Jurkat, Clone E6-1 (cell line): ENCODE measurements at regions not wholly inside any gene's neighbourhood (a gene's known extent, or its start where the extent isn't known, plus 50 kb on each side); places are given as distances from the start of the nearest gene placed in this dataset.
"Not testable (repeated sequence)": the region's sequence is repeated elsewhere in the genome, so short reads cannot be mapped to it uniquely, and the experiment has no call there.

Experiments used
- DNase-seq: peaks from one replicate; pipeline ENCODE4 v3.0.0-alpha.2; 2011; ENCODE audit warnings: low read depth, low spot score
- H3K4me3 ChIP-seq: 2 replicates; pipeline ENCODE4 v1.5.1; 2011; ENCODE audit warnings: mild to moderate bottlenecking, low read length, control low read depth, moderate library complexity

GRCh38 chr1:22323141-22323845 lies 128.4 kb upstream of the ZBTB40 start:
- no peak overlapping the region for H3K4me3 ChIP-seq
- DNase-seq: no peak

GRCh38 chr1:22323846-22324504 lies 127.7 kb upstream of the ZBTB40 start:
- H3K4me3 ChIP-seq: no peak overlapping the region
- no peak for DNase-seq

DNA sequence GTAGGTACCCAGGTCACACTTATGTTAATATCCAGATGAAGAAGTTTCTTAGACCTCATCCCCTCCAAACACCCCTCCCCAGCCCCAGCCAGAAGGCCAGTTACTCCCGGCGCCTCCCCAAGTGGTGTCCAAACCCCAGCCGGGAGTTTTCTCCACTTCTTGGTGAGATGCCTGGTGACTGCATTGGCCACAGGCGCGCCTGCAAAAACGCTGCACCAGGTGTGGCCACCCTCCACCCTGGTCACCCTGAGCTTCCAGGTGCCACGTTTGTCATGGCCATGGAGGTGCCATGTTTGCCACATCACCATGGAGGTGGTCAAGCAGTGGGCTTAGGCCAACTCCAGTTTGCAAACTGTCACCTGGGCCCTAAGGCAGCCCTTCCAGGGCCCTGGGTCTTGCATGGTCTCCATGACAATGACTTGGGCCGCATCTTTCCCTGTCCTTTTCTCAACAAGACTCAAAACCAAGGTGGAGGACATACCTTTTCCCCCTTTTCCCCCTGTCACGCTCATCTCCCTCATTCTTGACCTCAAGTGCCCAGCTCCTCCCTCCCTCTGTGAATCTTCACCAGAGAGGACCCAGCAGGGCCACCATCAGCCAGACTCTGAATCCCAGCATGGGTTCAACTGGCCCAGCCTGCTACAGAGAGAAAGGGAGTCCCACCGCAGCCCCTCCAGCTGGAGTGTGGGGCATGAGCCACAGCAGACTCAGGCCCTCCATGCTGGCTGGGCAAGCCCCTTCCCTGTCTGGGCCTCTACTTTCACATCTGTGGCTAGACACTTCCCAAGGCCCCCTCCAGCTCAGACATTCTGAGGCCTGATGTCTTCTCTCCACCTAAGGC lies 125.9 kb upstream of the ZBTB40 start:
- no peak for DNase-seq
- H3K4me3 ChIP-seq: no peak overlapping the region

DNA sequence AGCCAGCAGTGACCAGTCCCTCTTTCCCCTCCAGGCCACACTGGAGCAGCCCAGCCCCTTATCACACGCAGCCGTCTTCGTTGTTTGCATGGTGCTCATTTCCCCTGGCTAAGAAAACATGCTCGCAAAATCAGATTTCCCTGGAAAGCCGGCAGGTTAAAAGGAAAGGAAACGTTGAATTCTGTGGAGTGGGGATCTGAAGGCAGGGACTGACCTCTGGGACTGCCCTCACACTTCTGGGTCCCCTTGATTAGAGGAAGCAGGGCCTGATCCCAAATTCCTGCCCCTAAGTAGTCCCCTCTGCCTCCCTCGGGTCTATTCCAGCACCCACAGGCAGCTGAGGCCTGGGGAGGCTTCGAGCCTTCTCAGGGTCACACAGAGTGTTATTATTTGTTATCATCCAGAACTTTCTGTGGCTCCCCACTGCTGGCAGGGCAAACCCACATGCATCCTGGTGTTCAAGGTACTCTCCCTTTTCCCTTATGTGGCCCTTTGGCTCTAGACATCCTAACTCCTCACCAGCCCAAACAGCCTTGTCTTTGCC lies 125.2 kb upstream of the ZBTB40 start:
- DNase-seq: no peak
- H3K4me3 ChIP-seq: no peak overlapping the region

DNA sequence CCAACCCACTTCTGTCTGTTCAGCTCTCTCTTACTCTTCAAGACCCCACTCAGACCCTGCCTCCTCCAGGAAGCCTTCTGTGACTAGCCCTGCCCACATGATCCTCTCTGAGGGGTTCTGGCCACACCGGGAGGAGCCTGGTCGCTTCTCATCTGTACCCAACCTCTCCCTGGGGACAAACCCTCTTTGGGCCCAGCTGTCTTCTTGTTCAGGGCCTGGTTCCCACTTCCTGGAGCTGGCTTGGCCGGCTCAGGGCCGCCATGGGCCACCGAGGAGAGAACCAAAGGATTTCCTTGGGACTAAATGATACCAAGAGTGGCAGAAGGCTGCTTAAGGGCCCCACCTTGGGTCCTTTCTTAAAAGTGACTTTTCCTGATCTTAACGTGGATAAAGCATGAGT lies 124.7 kb upstream of the ZBTB40 start:
- DNase-seq: no peak
- H3K4me3 ChIP-seq: no peak overlapping the region

- no peak for DNase-seq
- H3K4me3 ChIP-seq: no peak overlapping the region
Observed at GRCh38 chr1:22327411-22327810, 124.2 kb upstream of the ZBTB40 start.

- DNase-seq: no peak
Observed at GRCh38 chr1:22328331-22329147, 123.1 kb upstream of the ZBTB40 start.

GRCh38 chr1:22329148-22329515 lies 122.5 kb upstream of the ZBTB40 start:
- DNase-seq: no peak
- H3K4me3 ChIP-seq: no peak overlapping the region

More at GRCh38 chr1:22328331-22329147, 123.1 kb upstream of the ZBTB40 start:
- no peak overlapping the region for H3K4me3 ChIP-seq

DNA sequence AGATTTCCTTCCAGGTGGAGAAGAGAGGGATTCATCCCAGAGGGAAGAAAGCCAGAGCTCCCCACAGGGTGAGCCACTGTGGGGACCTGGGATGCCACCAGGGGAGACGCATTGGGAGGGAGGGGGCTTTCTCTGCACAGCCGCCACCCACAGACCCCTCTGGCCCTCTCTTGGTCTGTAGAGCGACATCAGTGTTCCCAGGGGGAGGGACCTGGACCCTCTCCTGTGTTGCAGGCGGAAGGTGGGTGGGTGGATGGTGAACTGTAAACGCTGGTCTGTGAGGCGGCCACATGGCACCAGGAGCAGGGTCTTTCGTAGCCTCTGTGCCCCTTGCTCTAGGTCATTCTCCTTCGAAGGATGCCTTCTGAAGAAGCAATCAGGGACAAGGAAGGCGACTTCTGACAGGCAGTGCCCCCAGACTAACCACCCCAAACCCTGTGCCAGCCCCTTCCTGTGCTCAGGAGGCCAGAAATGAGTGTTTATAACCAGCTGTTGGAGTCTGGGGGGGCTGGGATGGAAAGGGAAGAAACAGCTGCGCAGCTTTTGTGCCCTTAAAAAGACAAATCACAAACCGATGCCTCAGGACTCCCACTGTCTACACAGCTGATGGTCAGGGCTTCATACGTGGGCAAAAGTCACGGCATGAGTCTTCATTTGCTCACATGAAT lies 121.4 kb upstream of the ZBTB40 start:
- no peak overlapping the region for H3K4me3 ChIP-seq
- no peak for DNase-seq

- no peak overlapping the region for H3K4me3 ChIP-seq
- DNase-seq: no peak
Observed at GRCh38 chr1:22330760-22331119, 120.9 kb upstream of the ZBTB40 start.

DNA sequence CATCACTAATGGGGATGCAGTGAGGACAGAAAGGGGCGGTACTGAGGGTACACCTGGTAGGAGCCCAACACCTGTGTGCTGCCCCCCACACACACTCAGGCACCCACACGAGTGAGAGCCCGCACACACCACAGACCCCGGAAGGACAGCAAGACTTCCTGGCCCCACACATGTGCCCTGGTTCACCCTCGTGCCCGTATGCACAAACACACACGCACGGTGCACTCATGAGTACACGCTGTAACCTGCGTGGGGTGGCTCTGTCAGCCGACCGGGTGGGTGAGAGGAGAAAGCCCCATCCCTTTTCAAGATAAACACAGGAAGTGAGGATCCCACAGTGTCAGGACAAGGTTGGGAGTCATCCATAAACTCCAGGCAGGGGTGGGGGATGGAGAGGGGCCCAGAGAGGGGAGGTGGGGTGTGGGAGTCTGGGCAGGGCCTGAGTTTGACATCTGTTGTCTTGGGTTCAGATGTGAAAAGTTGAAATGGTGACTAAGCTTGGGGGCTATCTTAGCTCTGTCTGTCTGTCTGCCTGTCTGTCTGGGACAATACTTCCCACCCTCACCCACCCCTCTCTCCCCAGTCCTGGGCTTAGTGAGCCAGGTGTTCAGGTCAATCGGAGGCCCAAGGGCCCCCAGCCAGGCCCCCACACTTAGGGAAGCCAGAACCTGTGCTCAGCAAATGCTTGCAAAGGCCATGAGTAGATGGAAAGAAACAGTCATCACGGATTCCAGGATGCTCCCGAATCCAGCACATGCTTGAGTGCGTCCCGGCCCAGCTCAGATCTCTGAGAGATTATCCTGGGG lies 119.8 kb upstream of the ZBTB40 start:
- H3K4me3 ChIP-seq: no peak overlapping the region
- DNase-seq: no peak

DNA sequence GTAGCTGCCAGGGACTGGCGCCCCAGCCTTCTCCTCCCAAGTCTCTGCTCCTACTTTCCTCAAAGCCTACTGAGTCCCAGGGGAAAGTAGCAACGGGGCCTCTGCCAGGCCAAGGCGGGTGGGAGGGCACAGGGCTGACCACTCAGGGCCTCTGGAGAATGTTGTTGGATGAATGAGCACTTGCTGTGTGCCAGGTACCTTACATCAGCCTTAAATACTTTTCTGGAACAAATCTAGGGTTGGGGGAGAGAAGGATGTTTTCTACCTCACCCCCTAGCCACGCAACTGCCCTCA lies 119.3 kb upstream of the ZBTB40 start:
- no peak overlapping the region for H3K4me3 ChIP-seq
- no peak for DNase-seq

- no peak for DNase-seq
- H3K4me3 ChIP-seq: no peak overlapping the region
Observed at GRCh38 chr1:22332795-22333499, 118.7 kb upstream of the ZBTB40 start.

DNA sequence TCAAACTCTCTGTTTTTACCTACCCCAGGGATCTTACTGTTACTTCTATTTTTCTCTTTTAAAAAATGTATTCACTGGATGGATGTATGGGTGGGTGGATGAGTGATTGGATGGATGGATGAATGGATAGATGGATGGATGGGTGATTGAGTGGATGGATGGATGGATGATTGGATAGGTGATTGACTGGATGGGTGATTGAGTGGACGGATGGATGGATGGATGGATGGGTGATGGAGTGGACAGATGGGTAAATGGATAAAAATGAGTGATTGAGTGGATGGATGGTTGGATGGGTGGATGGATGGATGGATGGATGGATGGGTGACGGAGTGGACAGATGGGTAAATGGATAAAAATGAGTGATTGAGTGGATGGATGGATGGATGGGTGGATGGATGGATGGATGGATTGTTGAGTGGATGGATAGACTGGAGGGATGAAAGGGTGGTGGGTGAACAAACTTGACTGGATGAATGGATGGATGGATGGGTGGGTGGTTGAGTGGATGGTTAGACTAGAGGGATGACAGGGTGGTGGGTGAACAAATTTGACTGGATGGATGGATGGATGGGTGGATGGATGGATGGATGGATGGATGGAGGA lies 118.0 kb upstream of the ZBTB40 start:
- H3K4me3 ChIP-seq: no peak overlapping the region

DNA sequence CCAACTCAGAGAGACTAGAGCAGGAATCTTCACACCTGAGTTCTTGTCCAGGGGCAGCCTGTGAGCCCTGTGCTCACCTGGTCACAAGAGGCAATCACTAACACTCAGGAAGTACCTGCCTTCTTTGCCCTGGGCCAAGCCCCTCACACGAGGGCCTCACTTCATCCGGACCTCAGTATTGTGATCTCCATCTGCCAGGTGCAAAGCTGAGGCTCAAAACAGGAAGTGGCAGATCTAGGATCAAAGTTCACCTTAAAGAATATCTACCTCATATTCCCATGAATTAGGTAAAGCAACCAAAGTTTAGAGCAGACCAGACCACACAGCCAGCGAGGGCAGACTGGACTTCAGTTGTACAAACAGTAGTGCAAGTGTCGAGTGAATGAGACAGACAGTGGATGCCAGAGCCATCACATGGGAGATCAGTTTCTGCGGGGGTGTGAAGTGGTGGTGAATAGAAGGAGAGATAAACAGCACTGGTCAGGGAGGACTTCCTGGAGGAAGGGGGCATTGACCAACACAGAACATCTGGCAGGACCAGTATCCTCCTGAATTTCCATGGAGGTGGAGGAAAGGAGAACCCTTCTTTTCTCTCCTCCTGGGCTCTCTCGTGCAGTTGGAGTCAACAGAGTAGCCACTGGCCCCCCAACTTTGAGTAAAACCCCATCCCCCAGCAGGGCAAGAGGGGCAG lies 116.6 kb upstream of the ZBTB40 start:
- no peak for DNase-seq

More for the DNA sequence above, 118.0 kb upstream of the ZBTB40 start:
- DNase-seq: no peak

GRCh38 chr1:22336274-22336673 lies 115.4 kb upstream of the ZBTB40 start:
- DNase-seq, H3K4me3 ChIP-seq: not testable (repeated sequence)

More for the DNA sequence above, 116.6 kb upstream of the ZBTB40 start:
- no peak overlapping the region for H3K4me3 ChIP-seq
